Lower leg skin (tissue), 3 donors: ENCODE measurements at regions not wholly inside any gene's neighbourhood (a gene's known extent, or its start where the extent isn't known, plus 50 kb on each side); places are given as distances from the start of the nearest gene placed in this dataset.

Experiments
- POLR2A ChIP-seq, 2 donors: fragments of 450-650 bp; IDR thresholded peaks; one replicate each; pipeline ENCODE4 v1.6.1; 2016 to 2017; ENCODE audit warnings: antibody characterized with exemption in 2 of 2, mild to moderate bottlenecking in 1 of 2, moderate library complexity in 1 of 2
- TF ChIP-seq, protein P1 (sequence below), 3 donors: fragments of 450-650 bp; IDR thresholded peaks; one replicate each; pipeline ENCODE4 v1.5.1; 2016; ENCODE audit warnings: antibody characterized with exemption in 3 of 3, mild to moderate bottlenecking in 3 of 3, moderate library complexity in 2 of 3

DNA sequence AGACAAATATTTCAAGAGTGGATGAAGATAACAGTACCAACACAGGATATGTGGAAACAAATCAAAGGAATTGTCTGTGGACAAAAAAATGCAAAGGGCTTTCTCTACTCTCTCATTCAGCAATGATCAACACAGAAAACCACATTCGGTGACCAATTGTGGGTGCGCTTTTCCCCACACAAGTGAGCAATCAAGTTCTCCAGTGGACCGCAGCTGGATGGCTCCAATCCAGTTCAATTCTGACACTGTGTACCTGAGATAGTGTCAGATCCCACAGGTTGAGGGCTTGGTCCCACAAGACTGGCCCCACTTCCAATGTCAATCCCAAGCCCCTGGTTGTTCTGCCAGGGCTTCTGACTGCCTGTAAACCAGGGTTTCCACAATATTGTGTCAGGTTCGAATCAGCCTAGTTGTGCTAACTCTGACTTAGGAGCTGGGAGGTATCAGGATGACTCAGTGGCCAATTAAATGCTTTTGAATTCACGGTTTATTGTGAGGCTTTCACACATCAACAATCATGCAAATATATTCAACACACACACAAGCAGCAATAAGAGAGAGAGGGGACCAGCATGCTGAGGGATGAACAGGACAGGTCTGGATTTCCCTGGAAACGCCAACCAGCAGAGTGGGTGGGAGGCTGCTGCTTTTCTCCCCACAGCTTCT, 87.0 kb upstream of the BTG3 start:
- TF ChIP-seq, protein P1, sequence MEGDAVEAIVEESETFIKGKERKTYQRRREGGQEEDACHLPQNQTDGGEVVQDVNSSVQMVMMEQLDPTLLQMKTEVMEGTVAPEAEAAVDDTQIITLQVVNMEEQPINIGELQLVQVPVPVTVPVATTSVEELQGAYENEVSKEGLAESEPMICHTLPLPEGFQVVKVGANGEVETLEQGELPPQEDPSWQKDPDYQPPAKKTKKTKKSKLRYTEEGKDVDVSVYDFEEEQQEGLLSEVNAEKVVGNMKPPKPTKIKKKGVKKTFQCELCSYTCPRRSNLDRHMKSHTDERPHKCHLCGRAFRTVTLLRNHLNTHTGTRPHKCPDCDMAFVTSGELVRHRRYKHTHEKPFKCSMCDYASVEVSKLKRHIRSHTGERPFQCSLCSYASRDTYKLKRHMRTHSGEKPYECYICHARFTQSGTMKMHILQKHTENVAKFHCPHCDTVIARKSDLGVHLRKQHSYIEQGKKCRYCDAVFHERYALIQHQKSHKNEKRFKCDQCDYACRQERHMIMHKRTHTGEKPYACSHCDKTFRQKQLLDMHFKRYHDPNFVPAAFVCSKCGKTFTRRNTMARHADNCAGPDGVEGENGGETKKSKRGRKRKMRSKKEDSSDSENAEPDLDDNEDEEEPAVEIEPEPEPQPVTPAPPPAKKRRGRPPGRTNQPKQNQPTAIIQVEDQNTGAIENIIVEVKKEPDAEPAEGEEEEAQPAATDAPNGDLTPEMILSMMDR (IDR thresholded peaks at IDR 0.05) = no peak
- no peak for TF ChIP-seq POLR2A (IDR thresholded peaks at IDR 0.05)
